ENCODE measurements at regions not wholly inside any gene's neighbourhood (a gene's known extent, or its start where the extent isn't known, plus 50 kb on each side); places are given as distances from the start of the nearest gene placed in this dataset.

DNA sequence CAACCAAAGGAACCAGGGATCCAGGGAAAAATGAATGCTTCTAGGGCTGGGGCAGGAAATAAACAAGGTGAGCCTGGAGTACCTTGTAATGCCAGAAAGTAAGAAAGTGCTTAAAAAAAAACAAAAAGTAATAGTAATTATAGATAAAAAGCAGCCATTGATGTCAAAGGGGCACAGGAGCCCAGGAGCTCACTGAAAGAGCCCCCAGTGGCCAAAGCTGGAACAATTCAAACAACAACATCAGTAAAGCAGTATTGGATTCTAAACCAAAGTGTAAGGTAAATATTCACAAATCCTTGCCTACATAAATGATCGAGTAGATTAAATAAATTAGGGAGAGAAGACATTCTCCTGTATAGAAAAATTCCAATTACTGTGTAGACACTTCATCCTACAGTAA lies 114.3 kb upstream of the ARL4C start:
- Histone ChIP-seq H2AFZ (ENCODE audit: low read depth, low read length) (no peak overlapping the region), H3K27ac (ENCODE audit: low read length) (no peak overlapping the region), H3F3A (ENCODE audit: insufficient read depth, low read length, poor library complexity, severe bottlenecking) (no peaks in the 10 kb centered on the region), H3K36me3 (ENCODE audit: insufficient read depth, low read length) (no peaks in the 10 kb centered on the region), H3K9me2 (ENCODE audit: insufficient read depth, low read length) (no peaks in the 10 kb centered on the region), H3K9ac (ENCODE audit: low read length) (no peak overlapping the region), H3K27me3 (ENCODE audit: insufficient read depth, low read depth, low read length) (no peaks in the 10 kb centered on the region), H3K9me3 (ENCODE audit: low read length) (peaks cover 3% of the 10 kb centered on the region), H3K4me2 (ENCODE audit: low read length) (no peak overlapping the region), H3K4me3 (ENCODE audit: low read length) (no peak overlapping the region), H3K79me2 (replicated peaks; ENCODE audit: insufficient read depth, low read length) (no peaks in the 10 kb centered on the region), H4K20me1 (ENCODE audit: insufficient read depth) (no peaks in the 10 kb centered on the region)
- TF ChIP-seq EZH2 (IDR thresholded peaks at IDR 0.05; ENCODE audit: borderline replicate concordance, insufficient read depth, low read length, poor library complexity, severe bottlenecking) (no peak), POLR2AphosphoS5 (IDR thresholded peaks at IDR 0.05) (no peak), EP300 (conservative IDR thresholded peaks at IDR 0.05; ENCODE audit: poor library complexity, severe bottlenecking) (no peak), RAD21 (conservative IDR thresholded peaks at IDR 0.05) (no peak), MXI1 (conservative IDR thresholded peaks at IDR 0.05; ENCODE audit: poor library complexity, severe bottlenecking) (no peak), TAF1 (IDR thresholded peaks at IDR 0.05; ENCODE audit: low read depth) (no peak), SMC3 (conservative IDR thresholded peaks at IDR 0.05; ENCODE audit: poor library complexity) (no peak)
- TF ChIP-seq, protein P1, sequence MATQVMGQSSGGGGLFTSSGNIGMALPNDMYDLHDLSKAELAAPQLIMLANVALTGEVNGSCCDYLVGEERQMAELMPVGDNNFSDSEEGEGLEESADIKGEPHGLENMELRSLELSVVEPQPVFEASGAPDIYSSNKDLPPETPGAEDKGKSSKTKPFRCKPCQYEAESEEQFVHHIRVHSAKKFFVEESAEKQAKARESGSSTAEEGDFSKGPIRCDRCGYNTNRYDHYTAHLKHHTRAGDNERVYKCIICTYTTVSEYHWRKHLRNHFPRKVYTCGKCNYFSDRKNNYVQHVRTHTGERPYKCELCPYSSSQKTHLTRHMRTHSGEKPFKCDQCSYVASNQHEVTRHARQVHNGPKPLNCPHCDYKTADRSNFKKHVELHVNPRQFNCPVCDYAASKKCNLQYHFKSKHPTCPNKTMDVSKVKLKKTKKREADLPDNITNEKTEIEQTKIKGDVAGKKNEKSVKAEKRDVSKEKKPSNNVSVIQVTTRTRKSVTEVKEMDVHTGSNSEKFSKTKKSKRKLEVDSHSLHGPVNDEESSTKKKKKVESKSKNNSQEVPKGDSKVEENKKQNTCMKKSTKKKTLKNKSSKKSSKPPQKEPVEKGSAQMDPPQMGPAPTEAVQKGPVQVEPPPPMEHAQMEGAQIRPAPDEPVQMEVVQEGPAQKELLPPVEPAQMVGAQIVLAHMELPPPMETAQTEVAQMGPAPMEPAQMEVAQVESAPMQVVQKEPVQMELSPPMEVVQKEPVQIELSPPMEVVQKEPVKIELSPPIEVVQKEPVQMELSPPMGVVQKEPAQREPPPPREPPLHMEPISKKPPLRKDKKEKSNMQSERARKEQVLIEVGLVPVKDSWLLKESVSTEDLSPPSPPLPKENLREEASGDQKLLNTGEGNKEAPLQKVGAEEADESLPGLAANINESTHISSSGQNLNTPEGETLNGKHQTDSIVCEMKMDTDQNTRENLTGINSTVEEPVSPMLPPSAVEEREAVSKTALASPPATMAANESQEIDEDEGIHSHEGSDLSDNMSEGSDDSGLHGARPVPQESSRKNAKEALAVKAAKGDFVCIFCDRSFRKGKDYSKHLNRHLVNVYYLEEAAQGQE (IDR thresholded peaks at IDR 0.05; ENCODE audit: borderline replicate concordance), result no peak
- TF ChIP-seq, protein P2, sequence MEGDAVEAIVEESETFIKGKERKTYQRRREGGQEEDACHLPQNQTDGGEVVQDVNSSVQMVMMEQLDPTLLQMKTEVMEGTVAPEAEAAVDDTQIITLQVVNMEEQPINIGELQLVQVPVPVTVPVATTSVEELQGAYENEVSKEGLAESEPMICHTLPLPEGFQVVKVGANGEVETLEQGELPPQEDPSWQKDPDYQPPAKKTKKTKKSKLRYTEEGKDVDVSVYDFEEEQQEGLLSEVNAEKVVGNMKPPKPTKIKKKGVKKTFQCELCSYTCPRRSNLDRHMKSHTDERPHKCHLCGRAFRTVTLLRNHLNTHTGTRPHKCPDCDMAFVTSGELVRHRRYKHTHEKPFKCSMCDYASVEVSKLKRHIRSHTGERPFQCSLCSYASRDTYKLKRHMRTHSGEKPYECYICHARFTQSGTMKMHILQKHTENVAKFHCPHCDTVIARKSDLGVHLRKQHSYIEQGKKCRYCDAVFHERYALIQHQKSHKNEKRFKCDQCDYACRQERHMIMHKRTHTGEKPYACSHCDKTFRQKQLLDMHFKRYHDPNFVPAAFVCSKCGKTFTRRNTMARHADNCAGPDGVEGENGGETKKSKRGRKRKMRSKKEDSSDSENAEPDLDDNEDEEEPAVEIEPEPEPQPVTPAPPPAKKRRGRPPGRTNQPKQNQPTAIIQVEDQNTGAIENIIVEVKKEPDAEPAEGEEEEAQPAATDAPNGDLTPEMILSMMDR (IDR thresholded peaks at IDR 0.05; ENCODE audit: poor library complexity, severe bottlenecking), result no peak

DNA sequence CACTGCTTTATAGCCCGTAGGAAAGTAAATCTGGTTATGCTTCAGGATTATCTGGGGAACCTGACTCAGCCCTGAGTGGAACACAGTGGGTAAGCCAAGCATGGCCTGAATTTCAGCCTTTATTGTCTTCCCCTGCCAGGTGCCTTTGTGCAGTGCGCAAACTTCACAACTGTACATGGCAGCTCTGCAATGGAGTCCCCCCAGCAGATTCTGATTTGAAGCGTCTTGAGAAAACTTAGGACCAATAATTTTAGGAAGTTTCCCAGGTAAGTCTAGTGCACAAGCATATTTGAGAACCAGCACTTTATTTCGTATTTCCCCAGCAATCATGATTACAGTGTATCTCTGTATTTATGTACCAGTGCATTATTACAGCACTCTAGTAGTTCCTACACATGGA lies 112.1 kb upstream of the ARL4C start:
- H4K20me1 ChIP-seq (ENCODE audit: insufficient read depth), result no peaks in the 10 kb centered on the region
- no peak overlapping the region for H3K4me2 ChIP-seq (ENCODE audit: low read length)
- TF ChIP-seq, protein P1 (IDR thresholded peaks at IDR 0.05; ENCODE audit: borderline replicate concordance), result no peak
- TF ChIP-seq TAF1 (IDR thresholded peaks at IDR 0.05; ENCODE audit: low read depth), result no peak
- TF ChIP-seq EZH2 (IDR thresholded peaks at IDR 0.05; ENCODE audit: borderline replicate concordance, insufficient read depth, low read length, poor library complexity, severe bottlenecking), result no peak
- H3K79me2 ChIP-seq (replicated peaks; ENCODE audit: insufficient read depth, low read length), result no peaks in the 10 kb centered on the region
- no peak overlapping the region for H2AFZ ChIP-seq (ENCODE audit: low read depth, low read length)
- no peak overlapping the region for H3K9ac ChIP-seq (ENCODE audit: low read length)
- no peaks in the 10 kb centered on the region for H3K27me3 ChIP-seq (ENCODE audit: insufficient read depth, low read depth, low read length)
- H3K9me2 ChIP-seq (ENCODE audit: insufficient read depth, low read length), result no peaks in the 10 kb centered on the region
- no peaks in the 10 kb centered on the region for H3F3A ChIP-seq (ENCODE audit: insufficient read depth, low read length, poor library complexity, severe bottlenecking)
- H3K9me3 ChIP-seq (ENCODE audit: low read length), result peaks cover 3% of the 10 kb centered on the region
- H3K4me3 ChIP-seq (ENCODE audit: low read length), result no peak overlapping the region
- no peak overlapping the region for H3K27ac ChIP-seq (ENCODE audit: low read length)
- H3K36me3 ChIP-seq (ENCODE audit: insufficient read depth, low read length), result no peaks in the 10 kb centered on the region
